ENCODE measurements at regions not wholly inside any gene's neighbourhood (a gene's known extent, or its start where the extent isn't known, plus 50 kb on each side); places are given as distances from the start of the nearest gene placed in this dataset.

DNA sequence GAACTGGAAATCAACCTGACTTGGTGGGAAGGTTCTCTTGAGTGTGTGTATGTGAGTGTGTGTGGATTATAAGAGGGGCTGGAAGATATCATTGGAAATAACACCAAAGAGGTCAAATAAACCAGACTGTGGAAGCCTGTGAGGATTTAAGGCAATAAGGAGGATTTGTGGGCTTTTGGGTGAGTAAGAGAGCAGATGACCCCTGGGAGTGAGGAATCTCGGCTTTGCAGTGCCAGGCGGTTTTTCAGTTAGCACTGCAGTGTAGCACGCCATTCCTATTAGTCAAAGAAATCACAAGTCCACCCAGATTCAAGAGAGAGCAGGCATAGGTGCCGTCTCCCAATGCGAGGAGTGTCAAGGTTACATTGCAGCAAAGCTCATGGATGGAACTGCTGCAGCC, 63.3 kb downstream of the CALM1 start (continued):
- no peak for TF ChIP-seq ERG (CRISPR knock-in tag; IDR thresholded peaks at IDR 0.05)
- TF ChIP-seq JAZF1 (CRISPR knock-in tag; IDR thresholded peaks at IDR 0.05) = no peak
- no peak for TF ChIP-seq ZNF512 (CRISPR knock-in tag; IDR thresholded peaks at IDR 0.05; ENCODE audit: borderline replicate concordance)
- TF ChIP-seq SMAD3 (CRISPR knock-in tag; IDR thresholded peaks at IDR 0.05; ENCODE audit: borderline replicate concordance) = no peak
- TF ChIP-seq ELF4 (CRISPR knock-in tag; IDR thresholded peaks at IDR 0.05; ENCODE audit: low read depth) = no peak

DNA sequence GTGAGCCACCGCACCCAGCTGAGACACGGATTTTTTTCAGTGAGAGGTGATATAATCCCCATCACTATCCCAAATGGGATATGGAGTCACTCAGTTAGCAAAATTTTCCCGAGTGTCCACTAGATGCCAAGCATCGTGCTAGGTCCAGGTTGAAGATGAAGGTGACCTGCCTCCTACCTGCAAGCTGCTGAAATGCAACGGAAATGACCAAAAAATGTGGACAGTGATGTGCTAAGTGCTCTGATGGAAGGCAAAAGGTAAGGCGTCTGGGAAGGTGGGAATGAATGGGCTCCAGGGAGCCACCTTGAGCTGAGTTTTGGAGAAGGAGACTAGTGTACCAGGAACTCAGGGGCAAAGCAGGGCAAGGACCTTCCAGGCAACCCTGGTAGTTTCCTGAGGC, 64.6 kb downstream of the CALM1 start:
- ChIA-PET POLR2A (no interaction called here), CTCF (interaction anchor here (0.5 to 1.6 kb wide), 5 partner anchors 14 to 367 kb away, joined by 3 to 4 read pairs (median 3); no protein-coding TSS in a partner anchor)
- H3K4me1 Mint-ChIP-seq = peaks cover 3% of the 10 kb centered on the region; the same call in 1 of the 2 replicates
- ATAC-seq (peak; percentile 51), DNase-seq (ENCODE audit: low spot score) (no peak)
- H3K9me3 Mint-ChIP-seq = no peaks in the 10 kb centered on the region
- no peak overlapping the region for H3K4me3 Mint-ChIP-seq
- peak overlapping the region; percentile 6; the same call in 1 of the 2 replicates for H3K27ac Mint-ChIP-seq
- no peaks in the 10 kb centered on the region for H3K36me3 Mint-ChIP-seq
- TF ChIP-seq ZBTB43 (CRISPR knock-in tag; IDR thresholded peaks at IDR 0.05) (no peak), NR3C1 (CRISPR knock-in tag; conservative IDR thresholded peaks at IDR 0.05; ENCODE audit: low read depth) (no peak), TEAD1 (CRISPR knock-in tag; IDR thresholded peaks at IDR 0.05) (no peak), SMAD4 (CRISPR knock-in tag; IDR thresholded peaks at IDR 0.05) (no peak), ZNF396 (CRISPR knock-in tag; IDR thresholded peaks at IDR 0.05; ENCODE audit: borderline replicate concordance) (no peak), ELF4 (CRISPR knock-in tag; IDR thresholded peaks at IDR 0.05; ENCODE audit: low read depth) (no peak), ZNF281 (CRISPR knock-in tag; IDR thresholded peaks at IDR 0.05) (no peak), ESRRA (CRISPR knock-in tag; IDR thresholded peaks at IDR 0.05; ENCODE audit: borderline replicate concordance) (no peak), GRHL2 (CRISPR knock-in tag; IDR thresholded peaks at IDR 0.05; ENCODE audit: insufficient replicate concordance, severe bottlenecking) (no peak), SP1 (CRISPR knock-in tag; conservative IDR thresholded peaks at IDR 0.05) (no peak), JAZF1 (CRISPR knock-in tag; IDR thresholded peaks at IDR 0.05) (no peak), TEAD4 (CRISPR knock-in tag; IDR thresholded peaks at IDR 0.05) (no peak), OVOL2 (CRISPR knock-in tag; IDR thresholded peaks at IDR 0.05; ENCODE audit: borderline replicate concordance) (no peak), GTF2I (CRISPR knock-in tag; conservative IDR thresholded peaks at IDR 0.05) (no peak), ERG (CRISPR knock-in tag; IDR thresholded peaks at IDR 0.05) (no peak), IRF2 (CRISPR knock-in tag; IDR thresholded peaks at IDR 0.05; ENCODE audit: borderline replicate concordance, low read depth) (no peak), ZNF425 (CRISPR knock-in tag; conservative IDR thresholded peaks at IDR 0.05) (no peak)
- TF ChIP-seq, protein P1, sequence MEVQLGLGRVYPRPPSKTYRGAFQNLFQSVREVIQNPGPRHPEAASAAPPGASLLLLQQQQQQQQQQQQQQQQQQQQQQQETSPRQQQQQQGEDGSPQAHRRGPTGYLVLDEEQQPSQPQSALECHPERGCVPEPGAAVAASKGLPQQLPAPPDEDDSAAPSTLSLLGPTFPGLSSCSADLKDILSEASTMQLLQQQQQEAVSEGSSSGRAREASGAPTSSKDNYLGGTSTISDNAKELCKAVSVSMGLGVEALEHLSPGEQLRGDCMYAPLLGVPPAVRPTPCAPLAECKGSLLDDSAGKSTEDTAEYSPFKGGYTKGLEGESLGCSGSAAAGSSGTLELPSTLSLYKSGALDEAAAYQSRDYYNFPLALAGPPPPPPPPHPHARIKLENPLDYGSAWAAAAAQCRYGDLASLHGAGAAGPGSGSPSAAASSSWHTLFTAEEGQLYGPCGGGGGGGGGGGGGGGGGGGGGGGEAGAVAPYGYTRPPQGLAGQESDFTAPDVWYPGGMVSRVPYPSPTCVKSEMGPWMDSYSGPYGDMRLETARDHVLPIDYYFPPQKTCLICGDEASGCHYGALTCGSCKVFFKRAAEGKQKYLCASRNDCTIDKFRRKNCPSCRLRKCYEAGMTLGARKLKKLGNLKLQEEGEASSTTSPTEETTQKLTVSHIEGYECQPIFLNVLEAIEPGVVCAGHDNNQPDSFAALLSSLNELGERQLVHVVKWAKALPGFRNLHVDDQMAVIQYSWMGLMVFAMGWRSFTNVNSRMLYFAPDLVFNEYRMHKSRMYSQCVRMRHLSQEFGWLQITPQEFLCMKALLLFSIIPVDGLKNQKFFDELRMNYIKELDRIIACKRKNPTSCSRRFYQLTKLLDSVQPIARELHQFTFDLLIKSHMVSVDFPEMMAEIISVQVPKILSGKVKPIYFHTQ (CRISPR knock-in tag; IDR thresholded peaks at IDR 0.05) = no peak
- H3K27me3 Mint-ChIP-seq (ENCODE audit: low read depth) = no peaks in the 10 kb centered on the region

Data from WTC11 (cell line).